Prostate gland (tissue), 2 donors: ENCODE measurements at regions not wholly inside any gene's neighbourhood (a gene's known extent, or its start where the extent isn't known, plus 50 kb on each side); places are given as distances from the start of the nearest gene placed in this dataset.

Experiments
- DNase-seq: peaks from one replicate; pipeline ENCODE4 v3.0.0-alpha.2; 2019; ENCODE audit warnings: low spot score
- H3K27ac ChIP-seq, 2 donors: fragments of 200-600 bp; sonication (generic); 2 replicates each; pipeline ENCODE4 v1.5.1; 2017 to 2019
- H3K27me3 ChIP-seq: fragments of 200-600 bp; sonication (generic); replicated peaks from 2 replicates; pipeline ENCODE4 v1.5.1; 2019; ENCODE audit not compliant: insufficient read depth
- H3K36me3 ChIP-seq, 2 donors: fragments of 200-600 bp; sonication (generic); 1 replicate in 1 of 2; 2 replicates in 1 of 2; pipeline versions ENCODE4 v1.5.1 to v1.8.1; 2017 to 2019
- H3K4me1 ChIP-seq: fragments of 200-600 bp; sonication (generic); replicated peaks from 2 replicates; pipeline ENCODE4 v1.5.1; 2019
- H3K4me3 ChIP-seq, 2 donors: fragments of 200-600 bp; sonication (generic); 2 replicates each; pipeline ENCODE4 v1.5.1; 2017 to 2019
- H3K9me3 ChIP-seq: fragments of 200-600 bp; sonication (generic); 2 replicates; pipeline ENCODE4 v1.5.1; 2017
- CTCF ChIP-seq, 4 experiments: fragments of 200-600 bp in 2 of 4; fragments of 450-650 bp in 2 of 4; sonication (generic) in 2 of 4; IDR thresholded peaks; 1 replicate in 3 of 4; 2 replicates in 1 of 4; pipeline ENCODE4 v1.5.1; 2016 to 2019; ENCODE audit warnings: antibody characterized with exemption in 4 of 4, mild to moderate bottlenecking in 2 of 4, moderate library complexity in 2 of 4
- POLR2A ChIP-seq: fragments of 450-650 bp; IDR thresholded peaks from one replicate; pipeline ENCODE4 v1.6.1; 2016; ENCODE audit warnings: antibody characterized with exemption, mild to moderate bottlenecking
- POLR2AphosphoS5 ChIP-seq: sonication (generic); formaldehyde crosslinking; IDR thresholded peaks from one replicate; pipeline ENCODE4 v1.6.1; 2017; ENCODE audit warnings: antibody characterized with exemption
- WGBS: methylation state at CpG from one replicate; pipeline ENCODE4 v1.1.5; 2018; 5-methylcytosine and 5-hydroxymethylcytosine counted together
- intact Hi-C: fragments of 100-400 bp; cut with DNase I; formaldehyde crosslinking; loops from one replicate; pipeline ENCODE4 v1.14.2; 2022

GRCh38 chr2:118521272-118521671, 326.2 kb downstream of the EN1 start:
- H3K9me3 ChIP-seq, result no peaks in the 10 kb centered on the region
- intact Hi-C loops, result no loop called here
- no peaks in the 10 kb centered on the region for H3K27me3 ChIP-seq
- H3K27ac ChIP-seq, result no peak overlapping the region
- H3K4me3 ChIP-seq, result no peak overlapping the region
- DNase-seq, result no peak
- 93% methylated on average over 3 of the region's 3 CpGs for WGBS
- no peaks in the 10 kb centered on the region for H3K36me3 ChIP-seq
- TF ChIP-seq CTCF (IDR thresholded peaks at IDR 0.05) (no peak), POLR2AphosphoS5 (no peak), POLR2A (no peak)
- no peaks in the 10 kb centered on the region for H3K4me1 ChIP-seq

GRCh38 chr2:118520246-118520645, 327.2 kb downstream of the EN1 start:
- H3K27ac ChIP-seq, result no peak overlapping the region
- no peaks in the 10 kb centered on the region for H3K27me3 ChIP-seq
- H3K9me3 ChIP-seq, result no peaks in the 10 kb centered on the region
- 96% methylated on average over 4 of the region's 4 CpGs for WGBS
- DNase-seq, result no peak
- no peaks in the 10 kb centered on the region for H3K4me1 ChIP-seq
- no peak overlapping the region for H3K4me3 ChIP-seq
- H3K36me3 ChIP-seq, result no peaks in the 10 kb centered on the region
- intact Hi-C loops, result no loop called here
- TF ChIP-seq POLR2A (no peak), POLR2AphosphoS5 (no peak), CTCF (IDR thresholded peaks at IDR 0.05) (no peak)

- no peaks in the 10 kb centered on the region for H3K36me3 ChIP-seq
- no peak overlapping the region for H3K4me3 ChIP-seq
- no peaks in the 10 kb centered on the region for H3K9me3 ChIP-seq
- H3K27ac ChIP-seq, result no peak overlapping the region
- intact Hi-C loops, result no loop called here
- H3K4me1 ChIP-seq, result no peaks in the 10 kb centered on the region
- no peaks in the 10 kb centered on the region for H3K27me3 ChIP-seq
- no peak for TF ChIP-seq CTCF (IDR thresholded peaks at IDR 0.05)
- TF ChIP-seq POLR2AphosphoS5, result no peak
- TF ChIP-seq POLR2A, result no peak
- no peak for DNase-seq
Observed at GRCh38 chr2:118519511-118519910, 327.9 kb downstream of the EN1 start.

GRCh38 chr2:118510807-118511206, 336.6 kb downstream of the EN1 start:
- intact Hi-C loops, result no loop called here
- Histone ChIP-seq H3K27ac (no peak overlapping the region), H3K36me3 (no peaks in the 10 kb centered on the region), H3K4me1 (no peaks in the 10 kb centered on the region), H3K27me3 (no peaks in the 10 kb centered on the region), H3K4me3 (no peak overlapping the region), H3K9me3 (no peaks in the 10 kb centered on the region)
- no peak for DNase-seq
- 58% methylated on average over 4 of the region's 4 CpGs for WGBS
- no peak for TF ChIP-seq CTCF (IDR thresholded peaks at IDR 0.05)
- TF ChIP-seq POLR2A, result no peak
- no peak for TF ChIP-seq POLR2AphosphoS5

GRCh38 chr2:118509319-118510004, 338.0 kb downstream of the EN1 start:
- no peaks in the 10 kb centered on the region for H3K9me3 ChIP-seq
- DNase-seq, result no peak
- WGBS, result 85% methylated on average over 7 of the region's 7 CpGs

More at GRCh38 chr2:118509319-118510004, 338.0 kb downstream of the EN1 start:
- H3K4me3 ChIP-seq, result no peak overlapping the region
- no peaks in the 10 kb centered on the region for H3K4me1 ChIP-seq
- intact Hi-C loops, result no loop called here
- no peak for TF ChIP-seq POLR2A
- TF ChIP-seq POLR2AphosphoS5, result no peak
- no peak for TF ChIP-seq CTCF (IDR thresholded peaks at IDR 0.05)
- H3K36me3 ChIP-seq, result no peaks in the 10 kb centered on the region
- H3K27me3 ChIP-seq, result no peaks in the 10 kb centered on the region
- H3K27ac ChIP-seq, result no peak overlapping the region
